ENCODE measurements at regions not wholly inside any gene's neighbourhood (a gene's known extent, or its start where the extent isn't known, plus 50 kb on each side); places are given as distances from the start of the nearest gene placed in this dataset.

DNA sequence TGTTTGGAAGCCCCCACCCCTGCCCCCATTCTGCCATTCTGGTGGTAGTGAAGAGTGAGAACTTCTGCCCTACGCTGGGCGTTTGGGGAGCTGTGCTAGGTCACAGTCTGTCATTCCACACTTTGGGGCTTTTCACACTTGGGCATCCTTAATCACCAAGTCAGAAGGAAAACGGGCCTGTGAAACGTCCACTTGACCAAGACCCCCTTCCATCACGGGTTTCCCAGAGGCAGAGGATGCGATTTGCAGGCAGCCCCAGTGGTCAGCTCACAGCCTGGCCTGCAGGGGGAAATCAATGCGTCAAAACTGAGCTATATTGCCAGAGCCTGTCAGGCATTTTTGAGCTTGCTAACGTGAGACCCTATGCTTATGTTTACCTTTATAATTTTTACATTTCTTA lies 663.3 kb upstream of the MGMT start:
- TF ChIP-seq, protein P1, sequence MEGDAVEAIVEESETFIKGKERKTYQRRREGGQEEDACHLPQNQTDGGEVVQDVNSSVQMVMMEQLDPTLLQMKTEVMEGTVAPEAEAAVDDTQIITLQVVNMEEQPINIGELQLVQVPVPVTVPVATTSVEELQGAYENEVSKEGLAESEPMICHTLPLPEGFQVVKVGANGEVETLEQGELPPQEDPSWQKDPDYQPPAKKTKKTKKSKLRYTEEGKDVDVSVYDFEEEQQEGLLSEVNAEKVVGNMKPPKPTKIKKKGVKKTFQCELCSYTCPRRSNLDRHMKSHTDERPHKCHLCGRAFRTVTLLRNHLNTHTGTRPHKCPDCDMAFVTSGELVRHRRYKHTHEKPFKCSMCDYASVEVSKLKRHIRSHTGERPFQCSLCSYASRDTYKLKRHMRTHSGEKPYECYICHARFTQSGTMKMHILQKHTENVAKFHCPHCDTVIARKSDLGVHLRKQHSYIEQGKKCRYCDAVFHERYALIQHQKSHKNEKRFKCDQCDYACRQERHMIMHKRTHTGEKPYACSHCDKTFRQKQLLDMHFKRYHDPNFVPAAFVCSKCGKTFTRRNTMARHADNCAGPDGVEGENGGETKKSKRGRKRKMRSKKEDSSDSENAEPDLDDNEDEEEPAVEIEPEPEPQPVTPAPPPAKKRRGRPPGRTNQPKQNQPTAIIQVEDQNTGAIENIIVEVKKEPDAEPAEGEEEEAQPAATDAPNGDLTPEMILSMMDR (IDR thresholded peaks at IDR 0.05; ENCODE audit: insufficient read depth, low read length, poor library complexity, severe bottlenecking) = no peak
- DNase-seq (ENCODE audit: extremely low read depth, insufficient read length) = no peak
- H3K4me3 ChIP-seq (replicated peaks; ENCODE audit: low read depth, low read length) = no peak overlapping the region
- no peaks in the 10 kb centered on the region for H3K36me3 ChIP-seq (ENCODE audit: control insufficient read depth, insufficient read depth, low read length)
- no peaks in the 10 kb centered on the region for H3K27me3 ChIP-seq (replicated peaks; ENCODE audit: control insufficient read depth, insufficient read depth, low read length)

DNA sequence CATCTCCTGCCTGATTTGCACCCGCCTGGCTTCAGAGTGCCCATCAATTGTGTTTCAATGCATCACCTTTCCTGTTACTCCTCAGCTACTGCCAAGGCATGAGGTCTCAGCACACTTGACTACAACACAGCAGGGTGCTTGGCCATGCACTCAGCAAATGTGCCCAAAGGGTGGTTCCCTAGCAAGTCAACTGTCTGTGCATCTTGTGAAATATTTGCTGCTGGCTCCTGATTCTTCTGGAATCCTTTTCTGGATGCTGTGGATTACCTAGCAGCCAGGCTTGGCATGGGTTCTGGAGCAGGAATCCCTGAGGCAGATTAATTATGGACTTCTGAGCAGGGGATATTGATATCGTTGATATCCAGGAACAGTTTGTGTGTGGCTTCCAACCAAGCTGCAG lies 662.6 kb upstream of the MGMT start:
- TF ChIP-seq, protein P1 (IDR thresholded peaks at IDR 0.05; ENCODE audit: insufficient read depth, low read length, poor library complexity, severe bottlenecking) = no peak
- Histone ChIP-seq H3K36me3 (ENCODE audit: control insufficient read depth, insufficient read depth, low read length) (no peaks in the 10 kb centered on the region), H3K4me3 (replicated peaks; ENCODE audit: low read depth, low read length) (no peak overlapping the region), H3K27me3 (replicated peaks; ENCODE audit: control insufficient read depth, insufficient read depth, low read length) (no peaks in the 10 kb centered on the region)
- no peak for DNase-seq (ENCODE audit: extremely low read depth, insufficient read length)

DNA sequence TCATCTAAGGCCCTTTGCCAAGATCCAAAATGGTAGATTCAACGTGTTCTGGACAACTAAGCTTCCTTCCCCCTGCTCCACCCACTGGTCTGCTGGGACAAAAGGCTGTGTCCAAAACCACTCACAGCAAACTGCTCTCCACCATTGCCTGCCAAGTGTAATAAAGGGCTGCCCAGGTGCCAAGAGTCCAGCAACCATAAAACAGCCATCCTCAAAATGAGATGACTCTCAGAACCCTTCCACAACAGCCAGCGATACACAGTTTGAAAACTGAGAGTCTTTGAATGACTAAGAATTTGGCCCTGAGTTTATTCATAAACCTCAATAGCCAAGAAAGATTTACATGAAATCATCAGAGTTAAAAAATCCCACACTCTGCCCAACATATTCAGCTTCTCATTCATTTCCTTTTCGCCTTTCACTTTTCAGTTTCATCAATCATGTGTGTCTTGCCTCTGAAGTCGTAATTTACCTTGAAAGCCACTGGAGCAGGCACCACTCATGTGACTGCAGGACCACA lies 658.1 kb upstream of the MGMT start:
- no peak for DNase-seq (ENCODE audit: extremely low read depth, insufficient read length)
- H3K36me3 ChIP-seq (ENCODE audit: control insufficient read depth, insufficient read depth, low read length) = no peaks in the 10 kb centered on the region
- TF ChIP-seq, protein P1 (IDR thresholded peaks at IDR 0.05; ENCODE audit: insufficient read depth, low read length, poor library complexity, severe bottlenecking) = no peak
- no peaks in the 10 kb centered on the region for H3K27me3 ChIP-seq (replicated peaks; ENCODE audit: control insufficient read depth, insufficient read depth, low read length)
- no peak overlapping the region for H3K4me3 ChIP-seq (replicated peaks; ENCODE audit: low read depth, low read length)

DNA sequence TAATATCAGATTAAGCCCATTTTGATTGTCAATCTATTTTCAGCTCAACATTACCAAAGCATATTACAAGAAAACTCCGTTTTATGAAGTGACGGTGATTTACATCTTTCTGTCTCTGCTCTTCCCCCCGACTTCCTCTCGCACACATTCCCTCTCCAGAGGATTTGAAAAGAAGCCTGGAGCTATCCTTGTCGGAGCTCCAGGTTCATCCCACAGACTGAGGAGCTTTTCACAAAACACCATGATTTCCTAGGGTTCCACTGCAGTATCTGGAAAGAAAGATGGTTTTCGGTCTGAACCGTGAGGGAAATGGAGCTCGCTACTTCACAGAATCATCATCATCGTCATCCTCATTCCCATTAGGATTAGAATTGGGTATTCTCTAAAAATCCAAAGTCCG lies 655.5 kb upstream of the MGMT start:
- TF ChIP-seq, protein P1 (IDR thresholded peaks at IDR 0.05; ENCODE audit: insufficient read depth, low read length, poor library complexity, severe bottlenecking) = no peak
- no peak overlapping the region for H3K4me3 ChIP-seq (replicated peaks; ENCODE audit: low read depth, low read length)
- no peaks in the 10 kb centered on the region for H3K27me3 ChIP-seq (replicated peaks; ENCODE audit: control insufficient read depth, insufficient read depth, low read length)
- no peaks in the 10 kb centered on the region for H3K36me3 ChIP-seq (ENCODE audit: control insufficient read depth, insufficient read depth, low read length)
- DNase-seq (ENCODE audit: extremely low read depth, insufficient read length) = no peak

DNA sequence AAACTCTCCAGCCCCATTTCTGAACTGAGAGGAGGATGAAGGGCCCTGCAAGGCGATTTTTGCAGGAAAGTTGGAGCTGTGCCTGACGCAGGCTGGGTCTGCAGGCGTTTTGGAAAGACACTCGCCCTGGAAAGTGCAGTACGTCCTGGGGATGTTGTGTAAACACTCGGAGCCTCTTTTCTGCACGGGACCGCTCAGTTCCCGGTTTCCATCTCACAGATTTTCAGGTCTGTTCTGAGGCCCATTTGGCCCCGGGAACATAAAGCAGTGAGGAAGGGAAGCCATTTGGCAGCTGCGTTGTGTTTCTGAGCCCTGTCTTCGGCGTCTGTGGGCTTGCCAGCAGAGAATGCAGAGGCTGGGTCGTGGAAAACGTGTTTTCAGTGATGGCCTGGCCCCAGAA lies 655.0 kb upstream of the MGMT start:
- DNase-seq (ENCODE audit: extremely low read depth, insufficient read length) = no peak
- H3K4me3 ChIP-seq (replicated peaks; ENCODE audit: low read depth, low read length) = no peak overlapping the region
- no peaks in the 10 kb centered on the region for H3K27me3 ChIP-seq (replicated peaks; ENCODE audit: control insufficient read depth, insufficient read depth, low read length)
- no peaks in the 10 kb centered on the region for H3K36me3 ChIP-seq (ENCODE audit: control insufficient read depth, insufficient read depth, low read length)
- TF ChIP-seq, protein P1 (IDR thresholded peaks at IDR 0.05; ENCODE audit: insufficient read depth, low read length, poor library complexity, severe bottlenecking) = no peak

DNA sequence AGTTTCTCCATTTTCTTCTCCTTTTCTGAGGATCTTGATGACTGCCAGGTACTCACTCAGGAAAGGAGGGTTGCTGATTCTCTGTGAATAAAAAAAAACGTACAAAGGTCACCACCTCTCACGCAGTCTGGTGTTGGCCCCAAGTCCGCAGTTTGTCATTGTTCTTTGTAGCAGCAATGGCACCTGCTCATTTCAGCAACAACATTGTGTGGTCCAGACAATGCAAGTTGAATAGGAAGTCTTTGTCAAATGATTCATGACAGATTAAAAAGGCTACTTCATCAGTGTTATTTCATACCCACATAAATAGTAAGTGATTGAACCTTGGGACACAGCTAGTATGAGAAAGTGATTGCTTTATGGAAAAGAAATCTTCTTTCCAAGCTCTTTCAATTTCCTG lies 653.5 kb upstream of the MGMT start:
- no peaks in the 10 kb centered on the region for H3K27me3 ChIP-seq (replicated peaks; ENCODE audit: control insufficient read depth, insufficient read depth, low read length)
- no peak overlapping the region for H3K4me3 ChIP-seq (replicated peaks; ENCODE audit: low read depth, low read length)
- no peaks in the 10 kb centered on the region for H3K36me3 ChIP-seq (ENCODE audit: control insufficient read depth, insufficient read depth, low read length)
- TF ChIP-seq, protein P1 (IDR thresholded peaks at IDR 0.05; ENCODE audit: insufficient read depth, low read length, poor library complexity, severe bottlenecking) = no peak
- no peak for DNase-seq (ENCODE audit: extremely low read depth, insufficient read length)

All from GM06990 (cell line).